SW480 (cell line): ENCODE measurements at regions not wholly inside any gene's neighbourhood (a gene's known extent, or its start where the extent isn't known, plus 50 kb on each side); places are given as distances from the start of the nearest gene placed in this dataset.
A peak's percentile ranks its signal among the peaks of the same experiment; 100 is the strongest.
"Not testable (repeated sequence)": the region's sequence is repeated elsewhere in the genome, so short reads cannot be mapped to it uniquely, and the experiment has no call there.

ENCODE experiments used
- DNase-seq: peaks from one replicate; pipeline ENCODE4 v3.0.0-alpha.2; 2016; ENCODE audit warnings: low spot score

- DNase-seq = no peak
Measured at GRCh38 chr1:67947114-67947513, 103.3 kb downstream of the DIRAS3 start.

- DNase-seq = no peak
Measured at GRCh38 chr1:67945733-67946374, 104.6 kb downstream of the DIRAS3 start.

GRCh38 chr1:67942274-67942673 lies 108.2 kb downstream of the DIRAS3 start:
- no peak for DNase-seq

DNA sequence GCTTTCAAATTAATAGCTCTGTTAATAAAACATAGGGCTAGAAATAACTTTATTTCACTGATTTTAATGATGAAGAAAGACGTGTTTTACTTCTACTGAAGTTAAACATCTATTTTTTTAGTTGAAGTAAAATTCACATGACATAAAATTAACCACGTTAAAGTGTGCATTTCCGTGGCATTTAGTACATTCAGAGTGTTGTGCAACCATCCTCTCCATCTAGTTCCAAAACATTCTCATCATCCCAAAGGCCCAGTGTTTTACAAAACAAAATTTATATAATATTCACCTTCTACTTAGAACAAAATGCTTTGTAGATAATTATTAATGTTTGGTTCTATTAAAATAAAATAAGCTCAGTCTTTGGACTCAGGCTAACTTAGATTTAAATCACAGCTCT lies 108.5 kb upstream of the GNG12 start:
- DNase-seq = no peak

GRCh38 chr1:67941155-67941554 lies 107.9 kb upstream of the GNG12 start:
- DNase-seq = no peak

GRCh38 chr1:67939942-67940341 lies 106.7 kb upstream of the GNG12 start:
- no peak for DNase-seq

DNA sequence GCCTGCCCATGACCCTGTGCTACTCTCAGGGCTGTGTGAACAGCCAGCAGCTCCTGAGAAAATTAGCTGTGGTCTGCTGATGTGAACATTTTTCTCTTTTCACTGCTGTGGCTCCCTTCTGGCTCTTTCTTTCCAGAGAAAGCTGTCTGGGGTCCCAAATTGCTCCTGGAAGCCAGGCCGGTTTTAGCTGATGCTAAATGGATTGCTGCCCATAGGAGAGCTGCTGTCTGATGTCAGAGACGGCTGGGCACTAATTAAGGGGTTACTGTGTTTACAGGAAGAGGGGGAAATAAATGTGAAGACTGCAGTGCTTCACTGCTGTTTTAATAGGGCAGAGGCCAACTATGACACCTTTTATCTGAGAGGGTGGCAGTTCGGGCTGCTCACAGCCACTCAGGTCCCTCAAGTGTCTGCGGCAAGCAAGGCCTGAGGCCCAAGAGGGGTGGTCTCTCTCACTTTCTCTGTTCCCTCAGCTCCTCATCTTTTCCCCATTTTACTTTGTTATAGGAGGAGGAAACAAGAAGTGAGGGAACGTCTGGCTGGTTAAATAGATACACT lies 106.0 kb upstream of the GNG12 start:
- DNase-seq = no peak

GRCh38 chr1:67937651-67938050 lies 104.4 kb upstream of the GNG12 start:
- DNase-seq = no peak

DNA sequence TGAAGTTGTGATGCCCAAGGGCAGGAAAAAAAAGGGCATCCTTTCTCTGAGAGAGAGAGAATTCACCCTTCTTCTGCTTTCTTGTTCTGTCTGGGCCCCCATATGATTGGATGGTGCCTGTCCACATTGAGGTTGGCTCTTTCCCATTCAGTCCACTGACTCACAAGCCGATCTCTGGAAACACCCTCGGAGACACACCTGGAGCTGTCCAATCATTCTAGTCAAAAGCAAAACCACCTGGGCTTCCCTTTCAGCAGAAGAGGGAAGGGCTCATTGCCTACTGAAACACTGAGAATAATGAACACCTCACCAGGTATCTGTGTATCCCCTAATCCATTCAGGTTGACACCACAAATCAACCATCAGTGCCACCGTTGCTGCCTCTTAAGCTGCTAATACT lies 103.7 kb upstream of the GNG12 start:
- DNase-seq = no peak

DNA sequence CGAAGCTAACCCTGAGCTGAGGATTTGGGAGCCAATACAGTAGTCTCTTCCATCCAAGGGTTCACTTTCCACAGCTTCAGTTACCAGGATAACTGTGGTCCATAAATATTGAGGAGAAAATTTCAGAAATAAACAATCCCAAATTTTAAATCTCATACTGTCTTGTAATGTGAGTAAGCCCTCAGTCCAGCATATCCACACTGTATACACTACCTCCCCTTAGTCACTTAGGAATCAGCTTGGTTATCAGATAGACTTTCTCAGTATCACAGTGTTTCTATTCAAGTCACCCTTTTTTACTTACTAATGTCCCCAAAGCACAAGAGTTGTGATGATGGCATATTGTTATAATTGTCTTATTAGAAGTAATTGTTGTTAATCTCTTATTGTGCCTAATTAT lies 102.3 kb upstream of the GNG12 start:
- no peak for DNase-seq

GRCh38 chr1:67931198-67931597 lies 97.9 kb upstream of the GNG12 start:
- no peak for DNase-seq

- no peak for DNase-seq
Measured at GRCh38 chr1:67923074-67923473, 89.8 kb upstream of the GNG12 start.

DNA sequence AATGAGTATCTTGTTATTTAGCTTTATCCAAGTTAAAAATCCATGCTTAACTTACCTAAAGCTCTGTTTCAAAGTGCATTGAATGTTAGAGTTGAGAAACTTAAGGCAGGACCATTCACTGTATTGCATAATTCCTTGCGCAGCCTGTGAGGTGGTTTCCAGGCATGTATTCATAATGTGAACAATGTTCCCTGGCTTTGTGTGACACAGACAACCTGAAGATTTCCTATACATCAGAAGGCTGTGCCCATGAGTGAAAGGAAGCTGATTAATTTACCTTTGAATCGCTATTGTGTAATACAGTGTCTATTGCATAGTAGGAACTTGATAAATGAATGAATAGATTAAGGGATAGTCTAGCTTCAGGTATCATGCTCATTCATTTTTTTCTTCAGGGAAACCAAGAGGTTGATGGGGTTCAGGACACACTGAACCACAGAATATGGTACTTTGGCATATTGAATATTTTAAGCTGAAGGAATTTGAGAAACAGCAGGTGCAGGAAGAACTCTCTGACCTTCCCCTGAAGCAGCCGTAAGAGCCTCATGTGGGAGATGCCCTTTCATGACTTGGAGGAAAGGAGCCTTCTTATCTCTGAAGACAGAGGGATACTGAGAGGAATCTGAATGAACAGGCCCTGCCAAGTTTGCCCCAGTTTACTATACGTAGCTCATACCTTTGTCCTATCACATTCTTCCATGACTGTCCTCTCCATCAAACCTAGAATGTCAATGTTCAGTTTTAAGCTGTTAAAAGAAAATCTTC lies 88.6 kb upstream of the GNG12 start:
- no peak for DNase-seq

GRCh38 chr1:67919274-67920072 lies 86.2 kb upstream of the GNG12 start:
- no peak for DNase-seq

DNA sequence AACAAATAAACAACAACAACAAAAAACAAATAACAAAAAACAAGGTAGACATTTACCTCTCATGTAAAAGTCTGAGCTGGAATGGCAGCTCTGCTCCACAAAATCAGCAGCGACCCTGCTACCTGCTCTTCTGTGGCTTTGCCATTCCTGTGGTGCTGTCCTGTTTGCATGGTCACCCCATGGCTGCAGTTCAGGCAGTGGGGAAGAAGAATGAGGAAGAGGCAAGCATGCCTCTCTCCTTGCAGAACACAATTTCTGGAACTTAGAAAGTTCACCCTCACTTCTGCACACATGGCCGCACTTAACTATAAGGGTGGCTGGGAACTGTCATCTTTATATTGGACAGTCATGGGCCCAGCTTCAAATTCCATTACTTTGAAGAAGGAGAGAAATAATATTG lies 84.8 kb upstream of the GNG12 start:
- DNase-seq = no peak

DNA sequence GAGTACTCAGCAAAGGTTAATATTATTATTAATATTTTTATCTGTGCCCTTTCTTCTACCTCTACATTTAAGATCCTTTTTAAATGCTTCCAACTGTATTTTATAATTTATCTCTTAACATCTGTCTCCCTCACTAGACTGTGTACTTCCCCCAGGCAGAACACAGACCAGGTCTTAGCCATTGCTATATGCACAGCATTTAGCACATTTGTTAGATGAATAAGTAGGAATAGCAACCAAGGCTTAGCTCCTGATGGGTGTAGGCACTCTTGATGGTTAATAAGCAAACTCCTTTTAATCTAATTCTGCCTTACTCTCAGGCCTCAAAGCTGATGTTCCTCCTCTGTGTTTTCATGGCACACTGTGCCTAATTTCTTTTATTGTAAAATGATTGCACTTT lies 83.7 kb upstream of the GNG12 start:
- DNase-seq = no peak

DNA sequence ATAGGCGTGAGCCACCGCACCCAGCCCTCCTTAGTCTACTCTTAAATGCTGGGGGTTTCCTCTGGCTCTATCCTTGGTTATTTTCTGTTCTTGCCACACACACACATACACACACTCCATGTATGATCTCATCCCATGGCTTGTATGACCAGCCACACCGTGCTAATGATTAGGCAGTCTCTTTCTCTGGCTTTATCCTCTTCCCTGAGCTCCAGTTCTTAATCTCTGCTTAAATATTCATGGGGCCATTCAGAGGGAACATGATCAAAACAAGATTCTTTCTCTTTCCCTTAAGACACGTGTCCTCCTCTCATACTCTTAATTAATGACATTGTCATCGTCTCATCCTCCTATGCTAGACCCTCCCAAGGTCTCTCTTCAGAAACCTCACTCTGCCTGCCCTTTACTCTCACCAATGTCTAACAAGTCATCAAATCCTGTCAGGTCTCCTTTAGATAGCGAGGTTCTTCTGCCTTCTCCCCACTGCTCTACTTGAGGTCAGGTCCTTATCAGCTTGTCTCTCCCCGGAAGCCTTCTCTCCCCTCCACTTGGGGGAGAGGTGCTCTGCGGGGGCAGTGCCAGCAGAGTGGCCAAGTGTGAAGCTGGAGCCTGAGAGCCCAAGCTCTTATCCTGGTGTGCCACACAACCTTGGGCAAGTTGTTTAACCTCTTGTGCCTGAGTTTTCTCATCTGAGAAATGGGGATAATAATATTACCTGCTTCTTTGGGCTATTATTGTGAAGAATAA lies 83.0 kb upstream of the GNG12 start:
- DNase-seq = no peak

DNA sequence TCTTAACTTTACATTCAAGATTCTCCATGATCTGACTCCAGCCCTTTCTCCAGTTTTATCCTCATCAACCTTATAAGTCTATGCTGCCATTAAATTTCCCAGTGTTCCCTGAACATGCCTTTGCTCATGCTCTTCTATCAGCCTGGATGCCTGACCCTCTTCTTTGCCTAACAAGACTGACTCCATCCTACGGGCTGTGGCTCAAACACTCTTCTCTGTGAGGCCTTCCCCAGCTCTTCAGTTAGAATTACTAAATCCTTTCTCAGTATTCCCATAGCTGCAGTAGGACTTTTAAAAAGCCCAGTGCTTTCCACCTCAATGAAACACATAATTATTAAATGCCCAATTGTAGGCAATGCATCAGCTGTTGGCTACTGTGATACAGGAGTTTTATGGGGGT lies 76.5 kb upstream of the GNG12 start:
- no peak for DNase-seq

DNA sequence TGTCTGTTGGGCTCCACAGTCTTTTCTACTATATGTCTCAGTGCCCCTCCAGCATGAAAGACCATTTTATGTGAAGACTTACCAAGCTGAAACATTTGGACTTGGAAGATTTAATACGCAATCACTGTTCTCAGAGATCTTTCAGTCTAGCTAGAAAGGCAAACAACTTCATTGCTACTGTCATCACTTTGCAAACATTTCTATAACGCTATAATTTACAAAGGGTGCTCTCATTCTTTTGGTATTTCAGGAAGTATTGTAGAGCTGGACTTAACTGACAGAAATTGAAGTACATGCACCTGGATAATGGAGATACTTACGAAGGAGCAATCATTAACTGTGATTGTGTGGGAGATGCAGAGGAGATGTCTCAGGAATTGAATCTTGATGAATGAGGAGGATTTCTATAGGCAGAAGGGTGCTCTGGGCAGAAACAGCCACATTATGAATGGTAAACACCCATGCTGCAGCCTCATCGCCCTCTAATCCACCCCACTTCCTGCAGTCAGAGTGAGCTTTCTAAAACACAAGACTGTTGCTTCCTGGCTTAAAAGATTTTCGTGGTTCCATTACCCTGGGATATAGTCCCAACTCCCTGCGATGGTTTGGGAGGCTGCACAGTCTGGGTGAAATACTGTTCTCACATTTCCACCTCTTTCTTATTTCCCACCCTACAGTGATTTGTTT lies 75.1 kb upstream of the GNG12 start:
- no peak for DNase-seq

DNA sequence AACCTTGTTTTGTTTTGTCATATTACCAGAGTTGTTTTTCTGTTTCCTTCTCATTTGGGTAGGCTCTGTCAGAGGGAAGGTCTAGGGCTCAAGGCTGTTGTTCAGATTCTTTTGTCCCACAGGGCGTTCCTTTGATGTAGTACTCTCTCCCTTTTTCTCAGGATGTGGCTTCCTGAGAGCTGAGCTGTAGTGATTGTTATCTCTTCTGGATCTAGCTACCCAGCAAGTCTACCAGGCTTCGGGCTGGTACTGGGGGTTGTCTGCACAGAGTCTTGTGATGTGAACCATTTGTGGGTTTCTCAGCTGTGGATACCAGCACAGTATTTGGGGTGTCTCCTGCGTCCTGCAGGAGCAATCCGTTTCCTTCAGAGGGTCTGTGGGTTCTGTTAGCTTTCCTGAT lies 74.2 kb upstream of the GNG12 start:
- DNase-seq = peak; percentile 38

GRCh38 chr1:67906015-67906414 lies 72.7 kb upstream of the GNG12 start:
- not testable (repeated sequence) for DNase-seq
